ENCODE measurements at regions not wholly inside any gene's neighbourhood (a gene's known extent, or its start where the extent isn't known, plus 50 kb on each side); places are given as distances from the start of the nearest gene placed in this dataset.

- Mint-ChIP-seq H3K27me3 (ENCODE audit: insufficient read depth, low read depth) (no peaks in the 10 kb centered on the region), H3K4me1 (peaks cover 12% of the 10 kb centered on the region), H3K9me3 (peaks cover 11% of the 10 kb centered on the region), H3K4me3 (no peak overlapping the region), H3K27ac (no peak overlapping the region), H3K36me3 (no peaks in the 10 kb centered on the region)
- H3F3A ChIP-seq (ENCODE audit: low read depth) = no peaks in the 10 kb centered on the region
- H3K4me2 ChIP-seq = no peak overlapping the region
- peaks cover 9% of the 10 kb centered on the region for H3K9me3 ChIP-seq (ENCODE audit: low read depth)
- TF ChIP-seq CTCF (IDR thresholded peaks at IDR 0.05) (no peak), EZH2phosphoT487 (IDR thresholded peaks at IDR 0.05) (no peak), EZH2 (IDR thresholded peaks at IDR 0.05) (no peak)
- H3K4me3 ChIP-seq = no peak overlapping the region
- H3K4me1 ChIP-seq = no peaks in the 10 kb centered on the region
- H2AFZ ChIP-seq (replicated peaks) = no peak overlapping the region
- no peaks in the 10 kb centered on the region for H3K79me2 ChIP-seq (ENCODE audit: low read depth)
- DNase-seq (ENCODE audit: low spot score) = no peak
- no peaks in the 10 kb centered on the region for H4K20me1 ChIP-seq (ENCODE audit: low read depth)
- no peak overlapping the region for H3K27ac ChIP-seq
- H3K9ac ChIP-seq = no peak overlapping the region
- no peaks in the 10 kb centered on the region for H3K27me3 ChIP-seq
- H3K36me3 ChIP-seq = peaks cover 8% of the 10 kb centered on the region
These were observed 135.4 kb downstream of the NRN1 start for GRCh38 chr6:5871296-5871695.

GRCh38 chr6:5869676-5870075 lies 137.0 kb downstream of the NRN1 start:
- H3K4me1 Mint-ChIP-seq = peaks cover 12% of the 10 kb centered on the region
- H3K4me3 Mint-ChIP-seq = no peak overlapping the region
- Histone ChIP-seq H3K36me3 (peaks cover 8% of the 10 kb centered on the region), H3K9ac (no peak overlapping the region), H3K4me3 (no peak overlapping the region), H3K27me3 (no peaks in the 10 kb centered on the region), H3K4me2 (no peak overlapping the region), H3K79me2 (ENCODE audit: low read depth) (no peaks in the 10 kb centered on the region), H3K9me3 (ENCODE audit: low read depth) (peaks cover 9% of the 10 kb centered on the region), H3K27ac (no peak overlapping the region), H3K4me1 (no peaks in the 10 kb centered on the region), H4K20me1 (ENCODE audit: low read depth) (no peaks in the 10 kb centered on the region), H2AFZ (replicated peaks) (no peak overlapping the region), H3F3A (ENCODE audit: low read depth) (no peaks in the 10 kb centered on the region)
- no peaks in the 10 kb centered on the region for H3K36me3 Mint-ChIP-seq
- H3K27ac Mint-ChIP-seq = no peak overlapping the region
- no peaks in the 10 kb centered on the region for H3K27me3 Mint-ChIP-seq (ENCODE audit: insufficient read depth, low read depth)
- DNase-seq (ENCODE audit: low spot score) = no peak
- peaks cover 13% of the 10 kb centered on the region for H3K9me3 Mint-ChIP-seq
- TF ChIP-seq EZH2 (IDR thresholded peaks at IDR 0.05) (no peak), CTCF (IDR thresholded peaks at IDR 0.05) (no peak), EZH2phosphoT487 (IDR thresholded peaks at IDR 0.05) (no peak)

GRCh38 chr6:5869261-5869660 lies 137.5 kb downstream of the NRN1 start:
- no peaks in the 10 kb centered on the region for H4K20me1 ChIP-seq (ENCODE audit: low read depth)
- Mint-ChIP-seq H3K9me3 (peaks cover 13% of the 10 kb centered on the region), H3K36me3 (no peaks in the 10 kb centered on the region), H3K27ac (no peak overlapping the region), H3K4me3 (no peak overlapping the region), H3K4me1 (peaks cover 12% of the 10 kb centered on the region), H3K27me3 (ENCODE audit: insufficient read depth, low read depth) (no peaks in the 10 kb centered on the region)
- H3K4me2 ChIP-seq = no peak overlapping the region
- H3K36me3 ChIP-seq = peaks cover 8% of the 10 kb centered on the region
- H3F3A ChIP-seq (ENCODE audit: low read depth) = no peaks in the 10 kb centered on the region
- DNase-seq (ENCODE audit: low spot score) = no peak
- H3K9ac ChIP-seq = no peak overlapping the region
- no peaks in the 10 kb centered on the region for H3K4me1 ChIP-seq
- TF ChIP-seq CTCF (IDR thresholded peaks at IDR 0.05) = no peak
- no peak for TF ChIP-seq EZH2phosphoT487 (IDR thresholded peaks at IDR 0.05)
- TF ChIP-seq EZH2 (IDR thresholded peaks at IDR 0.05) = no peak
- H3K9me3 ChIP-seq (ENCODE audit: low read depth) = peaks cover 9% of the 10 kb centered on the region
- no peaks in the 10 kb centered on the region for H3K79me2 ChIP-seq (ENCODE audit: low read depth)
- H2AFZ ChIP-seq (replicated peaks) = no peak overlapping the region
- no peaks in the 10 kb centered on the region for H3K27me3 ChIP-seq
- H3K4me3 ChIP-seq = no peak overlapping the region
- no peak overlapping the region for H3K27ac ChIP-seq

All from neural progenitor cell (in vitro differentiated cells).